ENCODE measurements at regions not wholly inside any gene's neighbourhood (a gene's known extent, or its start where the extent isn't known, plus 50 kb on each side); places are given as distances from the start of the nearest gene placed in this dataset.

- no peak for DNase-seq
Observed at GRCh38 chr16:74094514-74094913, 202.1 kb upstream of the PSMD7 start.

DNA sequence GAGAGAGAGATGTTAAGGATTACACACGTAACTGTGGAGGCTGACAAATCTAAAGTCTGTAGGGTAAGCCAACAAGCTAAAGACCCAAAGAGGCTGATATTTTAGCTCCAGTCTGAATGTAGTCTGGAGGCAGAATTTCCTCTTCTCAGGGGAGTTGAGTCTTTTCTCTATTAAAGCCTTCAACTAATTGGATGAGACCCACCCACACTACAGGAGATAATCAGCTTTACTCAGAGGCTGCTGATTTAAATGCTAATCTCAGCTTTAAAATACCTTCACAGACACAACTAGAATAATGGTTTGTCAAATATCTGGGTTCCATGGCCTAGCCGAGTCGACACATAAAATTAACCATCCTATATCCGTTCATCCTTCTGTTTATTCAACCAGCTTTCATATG, 204.3 kb upstream of the PSMD7 start:
- no peak for DNase-seq

DNA sequence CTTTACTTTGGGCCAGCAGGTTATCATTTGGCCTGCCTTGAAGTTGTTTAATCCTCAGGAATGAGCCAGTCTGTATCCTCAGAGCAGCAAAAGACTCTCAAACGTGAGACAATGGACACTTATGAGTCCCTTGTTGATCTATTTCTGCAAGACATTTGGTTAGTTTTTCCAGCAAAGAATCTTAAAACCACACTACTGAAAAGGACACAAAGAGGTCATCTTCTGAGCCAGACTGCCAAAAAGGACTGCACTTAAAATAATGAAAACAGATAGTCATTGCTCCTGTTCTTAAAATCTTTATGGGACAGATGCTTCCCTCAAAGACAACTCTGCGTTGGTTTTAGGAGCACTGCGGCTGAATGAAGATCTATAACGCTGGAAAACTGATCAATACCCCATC, 205.7 kb upstream of the PSMD7 start:
- DNase-seq = no peak

- DNase-seq = no peak
Observed at GRCh38 chr16:74083541-74083940, 213.1 kb upstream of the PSMD7 start.

DNA sequence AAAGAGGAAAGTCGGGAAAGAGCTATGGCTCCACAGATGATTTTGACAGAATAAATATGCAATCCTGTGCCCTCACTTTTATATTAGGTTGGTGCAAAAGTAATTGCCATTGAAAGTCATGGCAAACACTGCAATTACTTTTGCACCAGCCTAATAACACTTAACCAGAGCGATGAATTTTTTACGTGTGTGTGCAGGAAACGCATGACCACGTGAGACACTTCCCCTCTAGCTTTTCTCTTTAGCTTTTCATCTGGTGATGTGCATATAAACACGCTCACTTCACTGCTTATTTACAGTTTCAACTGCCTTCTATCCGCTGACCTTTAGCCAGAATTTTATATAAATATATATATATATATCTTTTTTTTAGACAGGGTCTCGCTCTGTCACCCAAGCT, 216.3 kb upstream of the PSMD7 start:
- no peak for DNase-seq

DNA sequence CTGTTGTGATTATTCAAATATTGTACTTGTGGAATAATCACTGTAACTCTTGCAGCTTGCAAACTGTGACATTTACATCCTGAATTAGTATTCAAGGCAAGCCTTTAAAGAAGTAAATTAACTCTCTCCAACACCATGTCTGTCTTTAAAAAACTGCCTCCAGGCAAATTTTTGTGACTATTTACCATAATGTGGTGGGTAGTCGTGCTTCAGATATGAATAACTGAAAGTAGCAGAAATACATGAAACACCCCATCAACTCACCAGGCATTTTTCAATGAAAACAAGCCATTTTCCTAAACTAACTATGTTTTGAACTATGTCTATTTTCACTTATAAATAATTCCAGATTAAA, 217.4 kb upstream of the PSMD7 start:
- DNase-seq = no peak

- DNase-seq = no peak
Observed at GRCh38 chr16:74078511-74079231, 217.9 kb upstream of the PSMD7 start.

DNA sequence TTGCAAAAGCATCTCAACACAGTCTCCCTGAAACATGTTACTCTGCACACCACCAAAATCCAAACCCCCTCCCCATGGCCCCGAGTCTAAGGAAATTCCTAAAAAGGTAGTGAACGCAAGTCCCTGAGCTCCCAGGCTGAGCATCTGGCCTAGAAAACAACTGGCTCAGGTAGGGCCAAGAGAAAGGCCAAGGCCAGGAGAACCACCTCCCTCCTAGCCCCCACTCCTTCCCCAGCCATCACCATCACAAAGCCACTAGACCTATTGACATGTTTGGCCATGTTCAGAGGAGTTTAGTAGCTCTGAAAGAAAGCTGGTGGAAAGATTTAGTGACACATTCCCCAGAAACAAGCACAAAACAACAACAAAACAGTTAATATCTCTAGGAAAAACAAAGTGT, 220.0 kb upstream of the PSMD7 start:
- no peak for DNase-seq

GRCh38 chr16:74075393-74075792, 221.2 kb upstream of the PSMD7 start:
- DNase-seq = no peak

DNA sequence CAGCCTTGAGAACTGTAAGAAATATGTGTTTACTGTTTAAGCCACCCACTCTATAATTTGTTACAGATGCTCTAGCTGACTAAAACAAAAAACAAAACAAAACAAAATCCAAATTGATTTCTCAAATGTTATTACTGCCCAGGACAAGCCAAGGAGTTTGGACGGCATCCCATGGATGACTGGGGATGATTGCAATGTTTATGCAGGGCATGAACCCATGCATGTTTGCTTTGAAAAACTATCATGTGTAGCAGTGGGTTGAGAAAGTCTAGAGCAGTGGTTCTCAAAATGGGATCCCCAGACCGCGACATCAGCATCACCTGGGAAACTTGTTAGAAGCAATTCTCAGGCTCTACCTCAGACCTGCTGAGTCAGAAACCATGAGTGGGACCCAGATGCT, 223.2 kb upstream of the PSMD7 start:
- no peak for DNase-seq

- DNase-seq = no peak
Observed at GRCh38 chr16:74071996-74072535, 224.5 kb upstream of the PSMD7 start.

GRCh38 chr16:74070237-74070636, 226.4 kb upstream of the PSMD7 start:
- no peak for DNase-seq

- DNase-seq = no peak
Observed at GRCh38 chr16:74064120-74064735, 232.4 kb upstream of the PSMD7 start.

DNA sequence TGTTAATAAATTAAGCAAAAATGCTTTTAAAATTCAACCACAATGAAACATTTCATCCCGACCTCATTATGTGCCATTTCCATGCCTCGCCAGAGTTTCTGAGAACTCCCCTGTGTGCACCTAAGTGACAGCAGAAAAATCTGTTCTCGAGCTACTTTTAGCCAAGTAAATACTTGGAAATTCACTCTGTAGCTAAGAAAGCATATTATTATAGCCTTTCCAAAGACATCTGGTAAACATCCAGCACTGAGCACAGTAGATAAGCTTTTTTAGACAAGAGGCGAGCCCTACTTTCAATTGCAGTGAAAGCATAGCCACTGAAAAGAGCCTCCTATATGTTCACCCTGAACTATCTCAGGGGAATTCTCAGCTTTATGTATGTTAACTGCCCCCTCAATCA, 242.8 kb upstream of the PSMD7 start:
- no peak for DNase-seq

GRCh38 chr16:74053312-74053711, 243.3 kb upstream of the PSMD7 start:
- DNase-seq = no peak

GRCh38 chr16:74052016-74052415, 244.6 kb upstream of the PSMD7 start:
- DNase-seq = no peak

- no peak for DNase-seq
Observed at GRCh38 chr16:74049027-74049426, 247.6 kb upstream of the PSMD7 start.

GRCh38 chr16:74046524-74046923, 250.1 kb upstream of the PSMD7 start:
- DNase-seq = no peak

- DNase-seq = no peak
Observed at GRCh38 chr16:74045513-74045912, 251.1 kb upstream of the PSMD7 start.

DNA sequence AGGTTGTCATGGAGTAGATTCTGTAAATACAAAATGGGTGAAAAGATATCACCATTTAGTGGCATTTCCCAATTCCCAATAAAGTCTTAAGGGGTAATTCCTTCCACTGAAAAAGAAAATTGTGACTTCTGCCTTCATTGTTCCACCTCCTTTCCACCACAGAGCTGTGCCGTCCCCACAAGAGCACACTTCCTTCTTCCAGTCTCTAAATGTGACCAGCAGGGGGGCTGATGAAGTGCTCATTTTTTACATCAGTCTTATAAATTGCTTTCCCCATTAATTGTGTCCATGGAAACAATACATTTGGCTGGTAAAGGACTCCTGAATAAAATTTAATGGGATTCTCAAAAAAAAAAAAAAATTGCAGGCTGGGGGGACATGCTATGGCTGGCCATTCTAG, 260.8 kb upstream of the PSMD7 start:
- DNase-seq = no peak

GRCh38 chr16:74034862-74035261, 261.8 kb upstream of the PSMD7 start:
- DNase-seq = no peak

GRCh38 chr16:74034200-74034599, 262.4 kb upstream of the PSMD7 start:
- DNase-seq = no peak

GRCh38 chr16:74033441-74033995, 263.1 kb upstream of the PSMD7 start:
- no peak for DNase-seq

GRCh38 chr16:74031551-74031950, 265.1 kb upstream of the PSMD7 start:
- DNase-seq = no peak

Data from activated CD4-positive, alpha-beta T cell treated with anti-CD3 and anti-CD28 coated beads, Interleukin-2, amount 50 U/mL, for 4 hours (primary cell).